ENCODE measurements at regions not wholly inside any gene's neighbourhood (a gene's known extent, or its start where the extent isn't known, plus 50 kb on each side); places are given as distances from the start of the nearest gene placed in this dataset.

- intact Hi-C loops (cut with DNase I): no loop called here
- peak overlapping the region in 1 of 2 donors; percentile 26 for H3K27ac ChIP-seq (ENCODE audit: low read depth in 2 of 2, low read length in 2 of 2)
- no peaks in the 10 kb centered on the region for H3K9me3 ChIP-seq (ENCODE audit: control insufficient read depth in 2 of 3, insufficient read depth in 1 of 3, low read length in 3 of 3)
- no peak overlapping the region for H3K4me3 ChIP-seq (ENCODE audit: low read length in 3 of 3)
- no peaks in the 10 kb centered on the region for H3K36me3 ChIP-seq (ENCODE audit: control insufficient read depth in 2 of 3, insufficient read depth in 3 of 3, low read length in 3 of 3)
- H3K4me1 ChIP-seq (ENCODE audit: control insufficient read depth in 2 of 3, insufficient read depth in 2 of 3, low read depth in 1 of 3, low read length in 3 of 3): no peaks in the 10 kb centered on the region
- no peaks in the 10 kb centered on the region for H3K27me3 ChIP-seq (ENCODE audit: control insufficient read depth, insufficient read depth, low read length)
- TF ChIP-seq CTCF (IDR thresholded peaks at IDR 0.05; ENCODE audit: borderline replicate concordance, extremely low read depth, insufficient read depth): no peak
- DNase-seq (no peak), FAIRE-seq (no peak)
- H3K9ac ChIP-seq (ENCODE audit: low read length in 3 of 3): no peak overlapping the region
Measured at GRCh38 chr2:46831051-46831868, 84.3 kb downstream of the MCFD2 start.

- intact Hi-C loops (cut with DNase I): no loop called here
- H3K4me3 ChIP-seq (ENCODE audit: low read length in 3 of 3): no peak overlapping the region
- no peaks in the 10 kb centered on the region for H3K36me3 ChIP-seq (ENCODE audit: control insufficient read depth in 2 of 3, insufficient read depth in 3 of 3, low read length in 3 of 3)
- no peak overlapping the region for H3K9ac ChIP-seq (ENCODE audit: low read length in 3 of 3)
- FAIRE-seq (no peak), DNase-seq (peak in 1 of 5 donors; percentile 13)
- H3K27me3 ChIP-seq (ENCODE audit: control insufficient read depth, insufficient read depth, low read length): no peaks in the 10 kb centered on the region
- H3K9me3 ChIP-seq (ENCODE audit: control insufficient read depth in 2 of 3, insufficient read depth in 1 of 3, low read length in 3 of 3): no peaks in the 10 kb centered on the region
- H3K4me1 ChIP-seq (ENCODE audit: control insufficient read depth in 2 of 3, insufficient read depth in 2 of 3, low read depth in 1 of 3, low read length in 3 of 3): no peaks in the 10 kb centered on the region
- TF ChIP-seq CTCF (IDR thresholded peaks at IDR 0.05; ENCODE audit: borderline replicate concordance, extremely low read depth, insufficient read depth): no peak
- H3K27ac ChIP-seq (ENCODE audit: low read depth in 2 of 2, low read length in 2 of 2): no peak overlapping the region
Measured at GRCh38 chr2:46829231-46829995, 86.2 kb downstream of the MCFD2 start.

GRCh38 chr2:46828491-46829230, 86.9 kb downstream of the MCFD2 start:
- Histone ChIP-seq H3K27ac (ENCODE audit: low read depth in 2 of 2, low read length in 2 of 2) (no peak overlapping the region), H3K9me3 (ENCODE audit: control insufficient read depth in 2 of 3, insufficient read depth in 1 of 3, low read length in 3 of 3) (no peaks in the 10 kb centered on the region), H3K4me3 (ENCODE audit: low read length in 3 of 3) (no peak overlapping the region), H3K36me3 (ENCODE audit: control insufficient read depth in 2 of 3, insufficient read depth in 3 of 3, low read length in 3 of 3) (no peaks in the 10 kb centered on the region), H3K27me3 (ENCODE audit: control insufficient read depth, insufficient read depth, low read length) (no peaks in the 10 kb centered on the region), H3K4me1 (ENCODE audit: control insufficient read depth in 2 of 3, insufficient read depth in 2 of 3, low read depth in 1 of 3, low read length in 3 of 3) (no peaks in the 10 kb centered on the region), H3K9ac (ENCODE audit: low read length in 3 of 3) (no peak overlapping the region)
- TF ChIP-seq CTCF (IDR thresholded peaks at IDR 0.05; ENCODE audit: borderline replicate concordance, extremely low read depth, insufficient read depth): no peak
- DNase-seq: no peak
- no peak for FAIRE-seq
- intact Hi-C loops (cut with DNase I): no loop called here

Measured in kidney (tissue), 13 donors.